ENCODE measurements at regions not wholly inside any gene's neighbourhood (a gene's known extent, or its start where the extent isn't known, plus 50 kb on each side); places are given as distances from the start of the nearest gene placed in this dataset.

DNA sequence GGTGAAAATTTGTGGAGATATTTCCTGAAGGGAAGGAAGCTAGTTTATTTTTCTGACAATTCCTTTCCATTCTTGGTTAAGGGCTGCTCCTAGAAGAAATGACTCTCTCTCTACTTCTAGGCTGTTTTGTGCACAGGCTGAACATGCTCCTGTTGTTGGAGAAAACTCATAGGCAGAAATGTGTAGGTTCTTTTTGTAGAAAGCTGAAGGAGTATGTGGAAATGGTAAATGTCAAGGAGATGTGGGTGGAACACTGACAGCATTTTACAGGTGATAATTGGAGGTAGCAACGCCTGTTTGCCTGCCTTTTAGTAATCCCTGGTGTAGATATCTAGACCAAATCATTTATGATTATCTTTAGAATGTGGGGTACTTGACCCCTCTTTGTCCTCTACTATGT is 322.2 kb upstream of the TBC1D5 start:
- no peaks in the 10 kb centered on the region; the same call in 1 of the 2 replicates for H3K79me1 ChIP-seq (ENCODE audit: low read depth, low read length)
- no peak overlapping the region for H3K27ac ChIP-seq (ENCODE audit: low read depth, low read length)
- ChIA-PET CTCF (ENCODE audit: partially characterized antibody) (no interaction called here), POLR2A (ENCODE audit: partially characterized antibody) (no interaction called here)
- H3K4me2 ChIP-seq (ENCODE audit: insufficient read depth in 1 of 2, low read depth in 2 of 2, low read length in 2 of 2): no peak overlapping the region
- peaks cover 0 to 2% of the 10 kb centered on the region in 2 experiments for H4K20me1 ChIP-seq (replicated peaks in 1 of 2; ENCODE audit: control insufficient read depth in 1 of 2, insufficient read depth in 2 of 2, low read length in 2 of 2)
- H3K79me2 ChIP-seq (ENCODE audit: control insufficient read depth in 1 of 2, insufficient read depth in 2 of 2, low read length in 2 of 2): no peaks in the 10 kb centered on the region
- 100% methylated on average over 1 of the region's 1 CpG; no CpG with 5 or more reads in 1 of the 2 experiments for WGBS, 2 experiments (ENCODE audit: extremely low coverage in 1 of 2, insufficient coverage in 1 of 2, insufficient read length in 1 of 2, insufficient replicate concordance in 2 of 2, low coverage in 1 of 2, low lambda C conversion rate in 2 of 2, missing lambda C conversion rate in 1 of 2)
- H3K18ac ChIP-seq (ENCODE audit: extremely low read depth, low read length): no peak overlapping the region
- H3K27me3 ChIP-seq (replicated peaks in 1 of 4; ENCODE audit: control insufficient read depth in 3 of 4, extremely low read depth in 1 of 4, insufficient read depth in 3 of 4, low read length in 3 of 4): no peaks in the 10 kb centered on the region
- no peaks in the 10 kb centered on the region for H3K23me2 ChIP-seq (ENCODE audit: low read depth, low read length)
- no peak overlapping the region for H3K14ac ChIP-seq (ENCODE audit: insufficient read length)
- H3K56ac ChIP-seq (replicated peaks; ENCODE audit: insufficient read length, low read depth, low read length): no peak overlapping the region
- no peaks in the 10 kb centered on the region for H3K4me1 ChIP-seq (replicated peaks in 1 of 4; ENCODE audit: control insufficient read depth in 3 of 4, insufficient read depth in 4 of 4, low read length in 3 of 4)
- no peak for TF ChIP-seq SP2 (IDR thresholded peaks at IDR 0.05; ENCODE audit: low read length)
- no peak for TF ChIP-seq E2F6 (IDR thresholded peaks at IDR 0.05)
- TF ChIP-seq, protein P1, sequence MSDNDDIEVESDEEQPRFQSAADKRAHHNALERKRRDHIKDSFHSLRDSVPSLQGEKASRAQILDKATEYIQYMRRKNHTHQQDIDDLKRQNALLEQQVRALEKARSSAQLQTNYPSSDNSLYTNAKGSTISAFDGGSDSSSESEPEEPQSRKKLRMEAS (IDR thresholded peaks at IDR 0.05): no peak
- no peak for TF ChIP-seq ATF2 (IDR thresholded peaks at IDR 0.05; ENCODE audit: low read length)
- no peak for TF ChIP-seq TBP (IDR thresholded peaks at IDR 0.05; ENCODE audit: low read depth, low read length)
- no peak for TF ChIP-seq TAF1 (IDR thresholded peaks at IDR 0.05; ENCODE audit: low read depth, low read length)
- TF ChIP-seq RBBP5 (IDR thresholded peaks at IDR 0.05; ENCODE audit: borderline replicate concordance, low read depth, low read length): no peak
- no peak for TF ChIP-seq KDM4A (IDR thresholded peaks at IDR 0.05; ENCODE audit: low read depth, low read length, severe bottlenecking)
- TF ChIP-seq KDM5A (IDR thresholded peaks at IDR 0.05; ENCODE audit: low read length): no peak
- no peak for TF ChIP-seq CEBPB (IDR thresholded peaks at IDR 0.05; ENCODE audit: low read depth, low read length)
- no peak overlapping the region for H2BK120ac ChIP-seq (replicated peaks; ENCODE audit: low read depth, low read length)
- no peak for FAIRE-seq
- no peak for DNase-seq (ENCODE audit: low read depth in 1 of 2, low spot score in 2 of 2)
- H2AK5ac ChIP-seq (ENCODE audit: low read depth, low read length): no peak overlapping the region
- no peaks in the 10 kb centered on the region for H3K36me3 ChIP-seq (ENCODE audit: control insufficient read depth in 2 of 4, insufficient read depth in 4 of 4, low read length in 3 of 4)
- H2BK12ac ChIP-seq (ENCODE audit: low read depth, low read length): no peak overlapping the region
- no peak overlapping the region for H2BK5ac ChIP-seq (ENCODE audit: low read depth, low read length)
- H3K23ac ChIP-seq (ENCODE audit: insufficient read length): no peak overlapping the region
- no peak overlapping the region for H3K4me3 ChIP-seq (ENCODE audit: extremely low read depth in 1 of 4, insufficient read depth in 2 of 4, low read depth in 3 of 4, low read length in 4 of 4)
- no peak overlapping the region for H2BK15ac ChIP-seq (ENCODE audit: low read length)
- no peak overlapping the region for H2AFZ ChIP-seq (ENCODE audit: low read length)
- H4K91ac ChIP-seq (replicated peaks; ENCODE audit: insufficient read length, low read length): no peak overlapping the region
- H3K9me3 ChIP-seq (ENCODE audit: insufficient read depth in 2 of 2, low read depth in 1 of 2, low read length in 1 of 2): no peaks in the 10 kb centered on the region
- H3K4ac ChIP-seq (replicated peaks; ENCODE audit: insufficient read length, low read depth, low read length): no peak overlapping the region
- no peak overlapping the region for H4K8ac ChIP-seq (ENCODE audit: extremely low read depth, insufficient read depth, low read length)
- H4K5ac ChIP-seq (ENCODE audit: insufficient read length, low read depth, low read length): no peak overlapping the region
- H2BK20ac ChIP-seq (ENCODE audit: low read length): no peak overlapping the region
- H3K9ac ChIP-seq (replicated peaks in 1 of 4; ENCODE audit: extremely low read depth in 1 of 4, low read depth in 3 of 4, low read length in 3 of 4): no peak overlapping the region

Measured in H1 (cell line).